ENCODE measurements at regions not wholly inside any gene's neighbourhood (a gene's known extent, or its start where the extent isn't known, plus 50 kb on each side); places are given as distances from the start of the nearest gene placed in this dataset.

GRCh38 chr7:33841705-33842129 is 63.6 kb upstream of the BMPER start:
- TF ChIP-seq CTCF (IDR thresholded peaks at IDR 0.05), result no peak
- no peak for TF ChIP-seq EZH2 (IDR thresholded peaks at IDR 0.05; ENCODE audit: borderline replicate concordance, insufficient read depth, low read depth, low read length, poor library complexity, severe bottlenecking)
